DMS53 treated with DMSO at 0.1 percent for 48 hours (cell line): ENCODE measurements at regions not wholly inside any gene's neighbourhood (a gene's known extent, or its start where the extent isn't known, plus 50 kb on each side); places are given as distances from the start of the nearest gene placed in this dataset.

Source experiments
- DNase-seq: peaks from one replicate; lab custom pipeline; 2025; ENCODE audit not compliant: unreplicated experiment; lab: John Stamatoyannopoulos, UW

DNA sequence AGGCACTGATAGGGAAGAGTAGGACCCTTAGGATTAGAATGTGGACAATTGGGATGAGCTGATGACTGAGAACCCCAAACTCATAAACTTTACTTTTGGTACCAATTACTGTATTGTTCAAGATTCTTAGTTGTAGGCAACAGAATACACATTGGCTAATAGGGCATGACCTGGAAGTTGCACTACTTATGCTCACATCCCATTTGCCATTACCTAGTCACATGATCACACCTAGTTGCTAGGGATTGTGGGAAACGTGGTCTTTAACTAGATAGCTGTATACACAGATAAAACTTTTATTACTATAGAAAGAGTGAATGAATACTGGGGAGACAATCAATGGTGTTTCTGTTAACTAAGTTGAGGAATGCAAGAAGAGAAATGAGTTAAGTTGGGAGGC, 113.4 kb upstream of the AKIRIN2 start:
- no peak for DNase-seq

- no peak for DNase-seq
These were observed 106.1 kb upstream of the AKIRIN2 start for GRCh38 chr6:87808005-87808757.

- DNase-seq: no peak
These were observed 105.4 kb upstream of the AKIRIN2 start for GRCh38 chr6:87807475-87807874.

DNA sequence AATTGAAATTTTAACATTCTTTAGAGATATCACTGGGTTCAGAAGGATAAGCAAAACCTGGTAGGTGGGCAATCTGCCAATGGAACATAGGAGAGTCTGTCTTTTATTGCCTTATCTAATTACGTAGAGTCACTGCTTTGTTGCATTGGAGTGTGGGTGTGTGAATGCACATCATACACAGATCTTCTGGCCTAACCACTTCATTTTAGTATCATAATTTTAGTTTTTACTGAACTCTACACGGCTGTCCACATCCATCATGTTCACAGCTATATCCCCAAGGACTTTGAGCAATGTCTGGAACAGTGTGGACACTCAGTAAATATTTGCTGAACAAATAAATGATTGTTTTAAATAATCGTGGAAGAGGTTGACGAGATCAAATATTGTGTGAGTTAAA, 104.6 kb upstream of the AKIRIN2 start:
- no peak for DNase-seq

- no peak for DNase-seq
These were observed 104.1 kb upstream of the AKIRIN2 start for GRCh38 chr6:87806099-87806498.

- no peak for DNase-seq
These were observed 101.8 kb upstream of the AKIRIN2 start for GRCh38 chr6:87803791-87804190.

DNA sequence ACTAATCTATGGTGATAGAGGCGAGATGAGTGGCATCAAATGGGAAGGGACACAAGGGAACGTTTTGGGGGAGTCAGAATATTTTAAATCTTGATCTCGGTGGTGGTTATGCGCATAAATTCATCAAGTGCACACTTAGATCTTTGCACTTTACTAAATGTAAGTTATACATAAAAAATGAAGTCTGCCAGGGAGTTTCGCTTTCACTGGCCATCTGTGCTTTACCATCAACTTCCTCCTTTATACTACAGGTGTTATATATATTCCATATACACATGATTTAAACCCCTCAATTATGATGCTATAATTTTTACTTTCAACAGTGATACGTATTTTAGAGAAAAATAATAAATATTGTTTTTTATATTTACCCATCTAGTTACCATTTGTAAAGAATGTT, 97.6 kb upstream of the AKIRIN2 start:
- DNase-seq: no peak

GRCh38 chr6:87798393-87799278, 96.6 kb upstream of the AKIRIN2 start:
- no peak for DNase-seq

GRCh38 chr6:87794922-87795885, 93.2 kb upstream of the AKIRIN2 start:
- no peak for DNase-seq

- no peak for DNase-seq
These were observed 91.3 kb upstream of the AKIRIN2 start for GRCh38 chr6:87793315-87793714.

GRCh38 chr6:87791982-87792381, 89.9 kb upstream of the AKIRIN2 start:
- no peak for DNase-seq

DNA sequence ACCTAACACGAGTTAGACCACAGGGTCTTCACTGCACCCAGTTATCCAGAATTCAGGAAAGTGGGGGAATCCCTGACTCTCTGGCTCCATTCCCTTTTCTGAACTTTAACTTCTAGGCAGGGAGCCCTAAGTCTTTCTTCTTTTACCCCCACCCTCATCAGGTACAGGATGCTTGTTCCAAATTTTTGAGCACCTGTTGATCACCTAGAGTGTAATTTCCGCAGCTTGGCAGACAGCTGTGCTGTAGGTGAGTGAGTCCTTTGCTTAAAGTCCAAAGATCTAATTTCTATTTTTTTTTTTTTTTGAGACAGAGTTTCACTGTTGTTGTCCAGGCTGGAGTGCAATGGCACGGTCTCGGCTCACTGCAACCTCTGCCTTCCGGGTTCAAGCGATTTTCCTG, 89.5 kb upstream of the AKIRIN2 start:
- no peak for DNase-seq

DNA sequence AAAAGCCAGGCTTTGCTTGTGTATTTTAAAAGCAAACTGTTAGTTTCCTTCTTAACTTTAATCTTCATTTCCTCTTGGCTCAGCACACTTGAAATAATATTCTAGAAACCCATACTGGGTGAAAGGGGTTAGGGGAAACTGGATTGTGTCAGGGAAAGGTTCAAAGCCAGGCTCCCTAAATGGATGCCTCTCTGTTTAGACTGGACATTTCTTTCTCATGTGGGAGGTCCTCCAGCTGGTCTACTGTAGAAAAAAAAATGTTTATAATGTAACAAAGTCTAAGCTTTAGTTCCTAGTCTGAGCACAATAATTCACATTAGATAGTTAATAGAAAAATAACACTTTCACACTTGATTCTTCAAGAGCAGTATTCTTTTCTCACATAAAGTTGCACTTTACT, 89.0 kb upstream of the AKIRIN2 start:
- no peak for DNase-seq

DNA sequence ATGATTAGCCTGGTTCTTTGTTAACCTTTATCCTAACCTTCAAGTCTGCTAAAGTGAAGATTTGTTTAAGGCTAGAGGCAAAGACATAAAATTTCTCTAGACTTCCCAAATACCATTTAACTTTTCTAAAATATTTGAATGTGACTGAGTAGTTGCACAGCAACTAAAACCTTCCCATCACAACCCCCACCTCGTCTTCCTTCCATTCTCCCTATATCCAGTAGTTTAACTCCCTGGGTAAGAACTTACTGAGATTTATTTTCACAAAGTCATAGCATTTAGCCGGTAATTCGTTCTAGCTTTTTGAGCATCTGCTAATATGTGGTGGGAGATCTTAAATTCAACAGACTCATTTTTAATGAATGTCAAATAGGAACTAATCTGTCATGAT, 87.9 kb upstream of the AKIRIN2 start:
- no peak for DNase-seq

GRCh38 chr6:87789198-87789899, 87.3 kb upstream of the AKIRIN2 start:
- DNase-seq: no peak

GRCh38 chr6:87788141-87788540, 86.1 kb upstream of the AKIRIN2 start:
- DNase-seq: no peak

GRCh38 chr6:87785229-87785862, 83.3 kb upstream of the AKIRIN2 start:
- no peak for DNase-seq

GRCh38 chr6:87784690-87785089, 82.7 kb upstream of the AKIRIN2 start:
- no peak for DNase-seq

DNA sequence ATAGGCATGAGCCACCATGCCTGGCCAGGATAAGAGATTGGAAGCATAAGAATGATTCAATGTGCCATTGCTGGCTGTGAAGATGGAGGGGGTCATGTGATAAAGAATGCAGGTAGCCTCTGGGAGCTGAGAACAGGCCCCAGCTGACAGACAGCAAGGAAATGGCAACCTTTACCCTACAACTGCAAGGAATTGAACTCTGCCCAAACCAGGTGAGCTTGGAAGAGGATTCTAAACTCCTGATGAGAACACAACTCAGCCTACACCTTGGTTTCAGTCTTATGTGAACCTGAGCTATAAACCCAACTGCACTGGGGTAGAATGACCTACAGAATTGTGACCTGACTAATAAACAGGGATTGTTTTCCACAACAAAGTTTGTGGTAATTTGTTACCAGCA, 82.0 kb upstream of the AKIRIN2 start:
- no peak for DNase-seq

- no peak for DNase-seq
These were observed 77.5 kb upstream of the AKIRIN2 start for GRCh38 chr6:87779542-87779941.
